SK-N-SH (cell line): ENCODE measurements at regions not wholly inside any gene's neighbourhood (a gene's known extent, or its start where the extent isn't known, plus 50 kb on each side); places are given as distances from the start of the nearest gene placed in this dataset.

ENCODE experiments used
- CTCF ChIP-seq: fragments of 200-600 bp; sonication (generic); IDR thresholded peaks from 2 replicates; pipeline ENCODE4 v1.6.1; 2017; ENCODE audit warnings: antibody characterized with exemption, mild to moderate bottlenecking, moderate library complexity
- GATA2 ChIP-seq: sonication (generic); formaldehyde crosslinking; IDR thresholded peaks from 2 replicates; pipeline ENCODE4 v1.5.0; 2020; ENCODE audit warnings: mild to moderate bottlenecking, missing genetic modification reagents
- USF1 ChIP-seq: IDR thresholded peaks from 2 replicates; pipeline ENCODE4 v1.4.0; 2012; ENCODE audit warnings: low read depth, borderline replicate concordance
- YY1 ChIP-seq: IDR thresholded peaks from 2 replicates; pipeline ENCODE4 v1.4.0; 2012; ENCODE audit warnings: low read depth, mild to moderate bottlenecking

GRCh38 chr10:109191341-109191740, 732.0 kb downstream of the XPNPEP1 start:
- TF ChIP-seq CTCF = no peak
- no peak for TF ChIP-seq YY1
- TF ChIP-seq USF1 = no peak
- no peak for TF ChIP-seq GATA2 (CRISPR knock-in tag)
